Neural progenitor cell (in vitro differentiated cells): ENCODE measurements at regions not wholly inside any gene's neighbourhood (a gene's known extent, or its start where the extent isn't known, plus 50 kb on each side); places are given as distances from the start of the nearest gene placed in this dataset.

Experiments used
- EZH2 ChIP-seq: fragments of 200-600 bp; sonication (generic); IDR thresholded peaks from 2 replicates; pipeline ENCODE4 v1.6.1; 2017; ENCODE audit warnings: antibody characterized with exemption, mild to moderate bottlenecking, moderate library complexity
- EZH2phosphoT487 ChIP-seq: fragments of 200-600 bp; sonication (generic); IDR thresholded peaks from 2 replicates; pipeline ENCODE4 v1.6.1; 2017; ENCODE audit warnings: antibody characterized with exemption
- TF ChIP-seq, protein P1 (sequence below): fragments of 200-600 bp; sonication (generic); IDR thresholded peaks from 2 replicates; pipeline ENCODE4 v1.5.1; 2017; ENCODE audit warnings: antibody characterized with exemption, mild to moderate bottlenecking

DNA sequence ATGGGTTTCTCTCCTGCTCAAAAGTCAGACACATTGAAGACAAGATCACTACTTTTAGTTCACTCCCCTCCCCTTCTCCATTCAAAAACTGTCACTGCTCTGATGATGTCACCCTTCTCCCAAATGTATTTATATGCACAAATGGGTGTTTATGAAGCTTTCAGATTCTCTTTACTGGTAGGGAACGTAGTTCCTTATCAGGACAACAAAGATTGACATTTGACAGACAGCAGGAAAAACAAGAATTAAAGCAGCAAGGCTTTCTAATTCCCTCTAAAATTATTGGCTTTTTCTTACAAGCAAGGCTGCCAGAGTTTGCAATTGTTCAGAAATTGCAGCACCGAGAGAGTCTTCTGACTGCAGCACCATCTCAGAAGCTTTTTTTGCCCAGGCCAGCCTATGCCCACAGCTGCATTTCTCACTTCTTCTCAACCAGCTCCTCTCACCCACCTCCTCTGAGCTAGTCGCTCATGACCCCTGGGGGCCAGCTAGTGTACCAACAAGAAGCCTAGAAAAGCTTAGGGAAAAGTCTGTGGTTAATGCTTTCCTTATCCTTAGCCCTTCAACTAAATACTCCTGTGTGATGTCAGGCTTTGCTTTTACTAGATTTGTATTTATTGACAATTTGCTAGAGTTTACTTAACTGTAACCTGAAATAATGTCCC is 265.1 kb downstream of the HTR7 start:
- TF ChIP-seq, protein P1, sequence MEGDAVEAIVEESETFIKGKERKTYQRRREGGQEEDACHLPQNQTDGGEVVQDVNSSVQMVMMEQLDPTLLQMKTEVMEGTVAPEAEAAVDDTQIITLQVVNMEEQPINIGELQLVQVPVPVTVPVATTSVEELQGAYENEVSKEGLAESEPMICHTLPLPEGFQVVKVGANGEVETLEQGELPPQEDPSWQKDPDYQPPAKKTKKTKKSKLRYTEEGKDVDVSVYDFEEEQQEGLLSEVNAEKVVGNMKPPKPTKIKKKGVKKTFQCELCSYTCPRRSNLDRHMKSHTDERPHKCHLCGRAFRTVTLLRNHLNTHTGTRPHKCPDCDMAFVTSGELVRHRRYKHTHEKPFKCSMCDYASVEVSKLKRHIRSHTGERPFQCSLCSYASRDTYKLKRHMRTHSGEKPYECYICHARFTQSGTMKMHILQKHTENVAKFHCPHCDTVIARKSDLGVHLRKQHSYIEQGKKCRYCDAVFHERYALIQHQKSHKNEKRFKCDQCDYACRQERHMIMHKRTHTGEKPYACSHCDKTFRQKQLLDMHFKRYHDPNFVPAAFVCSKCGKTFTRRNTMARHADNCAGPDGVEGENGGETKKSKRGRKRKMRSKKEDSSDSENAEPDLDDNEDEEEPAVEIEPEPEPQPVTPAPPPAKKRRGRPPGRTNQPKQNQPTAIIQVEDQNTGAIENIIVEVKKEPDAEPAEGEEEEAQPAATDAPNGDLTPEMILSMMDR, result peak; percentile 73
- TF ChIP-seq EZH2, result no peak
- no peak for TF ChIP-seq EZH2phosphoT487
